K562 (cell line): ENCODE measurements at regions not wholly inside any gene's neighbourhood (a gene's known extent, or its start where the extent isn't known, plus 50 kb on each side); places are given as distances from the start of the nearest gene placed in this dataset.

Source experiments
- ATAC-seq: fragments of 200-7000 bp; cut with Tn5 transposase; 3 replicates; pipeline ENCODE4 v1.9.1; 2020; ENCODE audit warnings: moderate library complexity
- BruUV-seq: library from RNA; stranded (reverse); fragments of 400-500 nt; replicated peaks from 2 replicates; lab custom pipeline; 2021; lab: Mats Ljungman, UMichigan
- CTCF ChIA-PET: fragments of 300-600 bp; formaldehyde crosslinking; extraction: SDS; loops from one replicate; lab custom pipeline; 2021; ENCODE audit warnings: low intra/inter-chr PET ratio; lab: Yijun Ruan, JAX
- POLR2A ChIA-PET: fragments of 300-600, 350-650 bp; sonication (Branson Sonifier 250); formaldehyde crosslinking; extraction: SDS; loops from one replicate; lab custom pipeline; 2021; ENCODE audit warnings: antibody characterized with exemption, inconsistent platforms; lab: Yijun Ruan, JAX
- DNase-seq, 4 experiments: peaks; one replicate each; pipeline versions ENCODE4 v3.0.0 to v3.0.0-alpha.2; 2011 to 2018; ENCODE audit warnings: low spot score in 3 of 4, mixed read lengths in 3 of 4; ENCODE audit errors: extremely low read depth in 1 of 4
- FAIRE-seq: peaks from 2 replicates; lab custom pipeline; 2011; peaks lifted over from hg19 to GRCh38; lab: Jason Lieb, UNC
- H2AFZ ChIP-seq: 2 replicates; pipeline ENCODE4 v1.6.0; 2011; ENCODE audit warnings: low read depth, low read length, control low read depth, inconsistent platforms
- H3K27ac ChIP-seq: fragments of 200-600 bp; 3 replicates; pipeline ENCODE4 v1.8.0; 2011; ENCODE audit warnings: low read depth, mild to moderate bottlenecking, control low read depth, inconsistent platforms, low read length, moderate library complexity, mixed read lengths; ENCODE audit errors: extremely low read depth
- H3K27me3 ChIP-seq, 2 experiments: fragments of 300-600 bp in 1 of 2; 2 replicates in 1 of 2; 3 replicates in 1 of 2; pipeline versions ENCODE4 v1.6.0 to v1.8.0; 2011; ENCODE audit warnings: inconsistent platforms in 2 of 2, low read length in 2 of 2, mild to moderate bottlenecking in 1 of 2, mixed read lengths in 1 of 2, moderate library complexity in 1 of 2; ENCODE audit not compliant: control insufficient read depth in 2 of 2, insufficient read depth in 2 of 2
- H3K36me3 ChIP-seq: fragments of 300-600 bp; 3 replicates; pipeline ENCODE4 v1.8.0; 2011; ENCODE audit warnings: mild to moderate bottlenecking, low read length, inconsistent platforms; ENCODE audit not compliant: control insufficient read depth, insufficient read depth
- H3K4me1 ChIP-seq, 2 experiments: fragments of 200-600 bp in 1 of 2; replicated peaks in 1 of 2; 2 replicates in 1 of 2; 3 replicates in 1 of 2; pipeline versions ENCODE4 v1.5.1 to v1.8.0; 2011; ENCODE audit warnings: inconsistent platforms in 2 of 2, low read length in 2 of 2, mild to moderate bottlenecking in 1 of 2, mixed read lengths in 1 of 2, moderate library complexity in 1 of 2; ENCODE audit not compliant: control insufficient read depth in 2 of 2, insufficient read depth in 2 of 2
- H3K4me2 ChIP-seq: 2 replicates; pipeline ENCODE4 v1.6.1; 2011; ENCODE audit warnings: low read length, control low read depth, inconsistent platforms, mixed read lengths; ENCODE audit not compliant: insufficient read depth
- H3K4me3 ChIP-seq: fragments of 200-600 bp; sonication (generic), shearing (Covaris generic); 2 replicates; pipeline ENCODE4 v1.5.1; 2016; ENCODE audit warnings: control low read depth, inconsistent platforms
- H3K79me2 ChIP-seq: fragments of 200-600 bp; 3 replicates; pipeline ENCODE4 v1.8.0; 2011; ENCODE audit warnings: low read length, inconsistent platforms; ENCODE audit not compliant: control insufficient read depth, insufficient read depth
- H3K9ac ChIP-seq, 2 experiments: 2 replicates each; pipeline versions ENCODE4 v1.6.0 to v1.6.1; 2011; ENCODE audit warnings: low read depth in 2 of 2, low read length in 2 of 2, control low read depth in 1 of 2, inconsistent platforms in 1 of 2, mild to moderate bottlenecking in 1 of 2, mixed read lengths in 1 of 2; ENCODE audit not compliant: insufficient read depth in 1 of 2
- H3K9me1 ChIP-seq: one replicate; pipeline ENCODE4 v1.6.0; 2011; ENCODE audit warnings: inconsistent platforms, mild to moderate bottlenecking, low read length, moderate library complexity; ENCODE audit not compliant: control insufficient read depth, insufficient read depth
- H3K9me3 ChIP-seq: replicated peaks from 2 replicates; pipeline ENCODE4 v1.5.1; 2011; ENCODE audit warnings: low read depth, low read length, inconsistent platforms; ENCODE audit not compliant: control insufficient read depth, insufficient read depth
- H4K20me1 ChIP-seq: replicated peaks from 2 replicates; pipeline ENCODE4 v1.6.1; 2011; ENCODE audit warnings: low read length, inconsistent platforms, mixed read lengths; ENCODE audit not compliant: control insufficient read depth, insufficient read depth
- FUS ChIP-seq: fragments of 200-400 bp; formaldehyde crosslinking; optimal IDR thresholded peaks from 2 replicates; pipeline ENCODE3; 2017; ENCODE audit warnings: low read depth, low read length
- HNRNPH1 ChIP-seq: fragments of 200-400 bp; formaldehyde crosslinking; optimal IDR thresholded peaks from 2 replicates; pipeline ENCODE3; 2017; ENCODE audit warnings: low read depth, mild to moderate bottlenecking, low read length, moderate library complexity
- KAT7 ChIP-seq: sonication (generic); formaldehyde crosslinking; IDR thresholded peaks from 2 replicates; pipeline ENCODE4 v1.8.0; 2022; ENCODE audit warnings: missing genetic modification reagents, mild to moderate bottlenecking, borderline replicate concordance
- PBX2 ChIP-seq, 2 experiments: IDR thresholded peaks in 1 of 2; conservative IDR thresholded peaks in 1 of 2; 2 replicates each; pipeline ENCODE4 v1.6.1; 2016; ENCODE audit warnings: low read depth in 2 of 2, mild to moderate bottlenecking in 1 of 2, missing compliant biosample characterization in 1 of 2, missing genetic modification characterization in 1 of 2, moderate library complexity in 1 of 2
- RNF2 ChIP-seq: sonication (generic); IDR thresholded peaks from 2 replicates; pipeline ENCODE4 v1.6.1; 2016
- RREB1 ChIP-seq: fragments of 250-450 bp; sonication (Bioruptor Pico); IDR thresholded peaks from 2 replicates; pipeline ENCODE4 v1.4.0; 2020
- SMC3 ChIP-seq: conservative IDR thresholded peaks from 2 replicates; pipeline ENCODE4 v1.6.1; 2011; ENCODE audit warnings: low read depth, low read length, improper control_type of control experiment; ENCODE audit not compliant: insufficient read depth
- SREBF2 ChIP-seq: sonication (generic); formaldehyde crosslinking; IDR thresholded peaks from 2 replicates; pipeline ENCODE4 v1.4.0; 2020; ENCODE audit warnings: mild to moderate bottlenecking, missing genetic modification reagents
- TCF7L2 ChIP-seq: fragments of 150-350 bp; IDR thresholded peaks from 2 replicates; pipeline ENCODE4 v1.6.1; 2016; ENCODE audit warnings: low read depth, mild to moderate bottlenecking, low read length, moderate library complexity
- USF1 ChIP-seq: sonication (generic); formaldehyde crosslinking; IDR thresholded peaks from 2 replicates; pipeline ENCODE4 v1.9.0; 2022; ENCODE audit warnings: mild to moderate bottlenecking, missing genetic modification reagents
- ZNF143 ChIP-seq: sonication (generic); formaldehyde crosslinking; IDR thresholded peaks from 2 replicates; pipeline ENCODE4 v1.9.0; 2022; ENCODE audit warnings: mild to moderate bottlenecking, missing genetic modification reagents
- ZNF583 ChIP-seq: fragments of 250-450 bp; sonication (Bioruptor Pico); IDR thresholded peaks from 2 replicates; pipeline ENCODE4 v1.4.0; 2020
- ZNF785 ChIP-seq: fragments of 250-450 bp; sonication (Bioruptor Pico); IDR thresholded peaks from 2 replicates; pipeline ENCODE4 v1.4.0; 2020; ENCODE audit warnings: mild to moderate bottlenecking
- in situ Hi-C: fragments of 300-500 bp; cut with MboI; formaldehyde crosslinking; loops from 4 replicates; pipeline ENCODE4 v1.15.0; 2018; ENCODE audit warnings: inconsistent platforms, mixed read lengths
- intact Hi-C: fragments of 100-400 bp; cut with micrococcal nuclease; formaldehyde crosslinking; loops from 2 replicates; pipeline ENCODE4 v1.14.2; 2022

GRCh38 chr2:188187726-188188125, 103.9 kb upstream of the GULP1 start:
- H2AFZ ChIP-seq: no peak overlapping the region
- no peaks in the 10 kb centered on the region for H3K9me1 ChIP-seq
- no peaks in the 10 kb centered on the region for H3K79me2 ChIP-seq
- ChIA-PET CTCF (no interaction called here), POLR2A (interaction anchor here (0.6 kb wide), 1 partner anchor 1184 kb away, joined by 4 read pairs; no protein-coding TSS in a partner anchor)
- no peaks in the 10 kb centered on the region for H3K27me3 ChIP-seq
- no peak overlapping the region for H3K9ac ChIP-seq
- no peaks in the 10 kb centered on the region for H3K9me3 ChIP-seq
- BruUV-seq: no TSS peak
- ATAC-seq: no peak
- no peaks in the 10 kb centered on the region for H3K36me3 ChIP-seq
- H4K20me1 ChIP-seq: no peaks in the 10 kb centered on the region
- H3K27ac ChIP-seq: no peak overlapping the region
- no peak overlapping the region for H3K4me3 ChIP-seq
- no peaks in the 10 kb centered on the region for H3K4me1 ChIP-seq
- intact Hi-C loops (no loop called here), in situ Hi-C loops (no loop called here)
- H3K4me2 ChIP-seq: no peak overlapping the region
- DNase-seq: no peak
- no peak for FAIRE-seq
- no peak for TF ChIP-seq SMC3
- TF ChIP-seq KAT7 (CRISPR knock-in tag): no peak
- TF ChIP-seq FUS: no peak
- TF ChIP-seq RNF2: no peak
- TF ChIP-seq TCF7L2: no peak
- no peak for TF ChIP-seq ZNF143 (CRISPR knock-in tag)
- TF ChIP-seq PBX2 (CRISPR knock-in tag; IDR thresholded peaks at IDR 0.05; ENCODE audit: low read depth): no peak
- no peak for TF ChIP-seq PBX2 (tag; conservative IDR thresholded peaks at IDR 0.05; ENCODE audit: low read depth)
- no peak for TF ChIP-seq ZNF785
- no peak for TF ChIP-seq SREBF2 (CRISPR knock-in tag)
- TF ChIP-seq HNRNPH1: no peak
- TF ChIP-seq USF1 (CRISPR knock-in tag): no peak
- TF ChIP-seq RREB1 (CRISPR knock-in tag): no peak
- no peak for TF ChIP-seq ZNF583 (CRISPR knock-in tag)
